HG02973 (cell line): ENCODE measurements at regions not wholly inside any gene's neighbourhood (a gene's known extent, or its start where the extent isn't known, plus 50 kb on each side); places are given as distances from the start of the nearest gene placed in this dataset.
"Not testable (repeated sequence)": the region's sequence is repeated elsewhere in the genome, so short reads cannot be mapped to it uniquely, and the experiment has no call there.

Experiments
- ATAC-seq: cut with Tn5 transposase; IDR thresholded peaks from one replicate; pipeline ENCODE4 v1.9.1; 2021; ENCODE audit warnings: moderate library complexity; ENCODE audit not compliant: unreplicated experiment

DNA sequence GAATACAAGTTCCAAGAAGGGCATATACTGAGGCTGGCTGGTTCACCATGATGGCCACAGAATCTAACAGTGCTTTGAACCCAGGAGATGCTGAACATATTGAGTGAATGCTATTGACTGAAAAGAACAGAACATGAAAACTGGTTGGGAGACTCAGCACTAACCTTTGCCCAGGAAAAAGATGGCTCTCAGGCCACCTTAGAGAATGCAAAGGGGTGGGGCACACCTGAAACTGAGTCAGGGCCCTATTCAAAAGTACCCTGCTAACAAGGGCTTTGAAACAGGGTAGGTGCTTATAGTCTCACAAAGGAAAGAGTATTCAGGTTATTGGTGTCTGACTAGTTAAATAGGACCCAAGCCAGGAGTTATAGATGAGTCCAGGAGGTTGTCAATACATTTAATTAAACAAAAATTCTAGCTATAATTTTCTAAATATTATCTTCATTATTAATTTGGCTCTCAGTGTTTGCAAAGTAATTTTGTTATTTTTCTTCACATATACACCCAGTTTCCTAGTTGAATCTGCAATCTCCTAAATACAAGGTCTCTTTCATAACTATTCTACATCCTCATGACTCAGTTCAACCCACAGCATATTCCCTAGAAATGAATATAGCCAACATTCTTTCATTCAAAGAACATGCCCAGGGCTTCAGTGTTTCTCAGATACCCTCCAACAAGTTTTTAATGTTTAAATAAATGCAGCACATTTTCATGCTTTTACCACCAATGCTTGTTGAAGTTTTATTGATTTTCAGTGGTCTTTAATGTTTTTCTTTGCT lies 144.2 kb upstream of the RAPGEF2 start:
- no peak for ATAC-seq

DNA sequence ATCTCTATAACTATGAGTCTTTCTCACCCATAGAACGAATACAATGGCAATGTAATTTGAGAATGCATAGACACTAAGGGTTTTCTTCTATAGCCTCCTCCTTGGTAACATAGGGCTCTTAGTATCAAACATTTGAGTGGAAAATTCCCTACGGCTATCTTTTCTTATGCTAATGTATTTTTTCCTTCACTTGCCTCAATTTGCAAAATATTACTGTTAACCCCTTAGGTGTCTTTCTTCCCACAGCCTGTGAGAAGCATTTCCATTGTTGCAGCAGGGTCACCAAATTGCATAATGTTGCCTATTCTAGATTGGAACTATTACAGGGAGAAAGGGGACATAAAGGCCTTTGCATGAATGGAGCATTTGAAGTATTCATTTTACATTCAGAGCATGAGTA lies 140.5 kb upstream of the RAPGEF2 start:
- no peak for ATAC-seq

DNA sequence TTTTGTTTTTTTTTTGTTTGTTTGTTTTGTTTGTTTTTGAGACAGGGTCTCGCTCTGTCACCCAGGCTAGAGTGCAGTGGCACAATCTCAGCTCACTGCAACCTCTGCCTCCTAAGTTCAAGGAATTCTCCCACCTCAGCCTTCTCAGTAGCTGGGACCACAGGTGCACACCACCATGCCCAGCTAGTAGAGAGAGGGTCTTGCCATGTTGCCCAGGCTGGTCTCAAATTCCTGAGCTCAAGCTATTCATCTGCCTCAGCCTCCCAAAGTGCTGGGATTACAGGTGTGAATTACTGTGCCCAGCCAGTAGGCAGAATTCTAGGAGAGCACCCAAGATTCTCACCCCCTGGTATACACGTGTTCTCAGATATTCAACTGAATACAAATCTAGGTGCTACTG lies 139.6 kb upstream of the RAPGEF2 start:
- ATAC-seq: not testable (repeated sequence)

DNA sequence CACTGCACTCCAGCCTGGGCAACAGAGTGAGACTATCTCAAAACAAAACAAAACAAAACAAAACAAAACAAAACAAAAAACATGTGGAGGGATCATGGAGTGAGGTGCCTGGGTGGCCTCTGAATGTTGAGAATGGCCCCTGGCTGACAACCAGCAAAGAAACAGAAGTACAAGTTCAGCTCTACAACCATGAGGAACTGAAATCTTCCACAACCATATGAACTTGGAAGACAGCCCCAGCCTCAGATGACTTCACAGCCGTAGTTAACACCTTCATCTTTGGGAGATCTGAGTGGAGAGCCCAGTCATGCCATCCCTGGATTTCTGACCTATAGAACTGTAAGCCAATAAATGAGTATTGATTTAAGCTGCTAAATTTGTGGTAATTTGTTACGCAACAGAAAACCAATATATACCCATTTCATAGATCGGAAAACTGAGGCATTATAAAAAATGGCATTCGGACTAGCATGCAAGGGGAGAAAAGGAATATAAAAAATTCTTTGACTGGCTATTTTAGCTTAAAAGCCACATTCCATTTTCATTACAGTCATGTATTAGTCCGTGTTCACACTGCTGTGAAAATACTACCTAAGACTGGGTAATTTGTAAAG lies 138.7 kb upstream of the RAPGEF2 start:
- no peak for ATAC-seq

DNA sequence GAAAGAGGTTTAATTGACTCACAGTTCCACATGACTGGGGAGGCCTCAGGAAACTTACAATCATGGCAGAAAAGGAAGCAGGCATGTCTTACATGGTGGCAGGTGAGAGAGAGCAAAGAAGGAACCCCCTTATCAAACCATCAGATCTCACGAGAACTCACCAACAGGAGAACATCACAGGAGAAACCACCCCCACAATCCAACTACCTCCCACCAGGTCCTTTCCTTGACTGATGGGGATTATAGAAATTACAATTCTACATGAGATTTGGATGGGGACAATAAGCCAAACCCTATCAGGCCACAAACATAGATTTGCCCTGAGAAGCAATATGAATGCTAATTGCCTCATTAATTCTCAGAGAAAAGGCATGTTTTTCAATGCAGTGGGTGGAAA lies 138.2 kb upstream of the RAPGEF2 start:
- no peak for ATAC-seq

DNA sequence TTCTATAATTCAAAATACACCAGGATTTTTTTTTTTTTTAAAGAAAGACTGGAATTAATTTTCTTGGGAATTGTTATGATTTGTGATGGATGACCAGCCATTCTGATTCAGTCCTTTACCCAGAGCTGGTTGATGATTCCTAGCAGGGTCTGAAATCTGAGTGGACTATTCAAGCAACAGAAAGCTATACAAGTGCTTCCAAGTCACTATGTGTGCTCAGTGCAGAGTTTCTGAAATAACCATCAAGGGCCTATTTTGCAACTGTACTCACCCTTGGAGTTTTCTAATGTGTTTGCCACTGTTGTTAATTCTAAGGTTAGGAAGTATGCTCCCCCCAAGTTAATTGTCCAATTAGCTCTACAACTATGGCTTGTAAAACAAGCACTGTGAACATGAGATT lies 137.7 kb upstream of the RAPGEF2 start:
- no peak for ATAC-seq

DNA sequence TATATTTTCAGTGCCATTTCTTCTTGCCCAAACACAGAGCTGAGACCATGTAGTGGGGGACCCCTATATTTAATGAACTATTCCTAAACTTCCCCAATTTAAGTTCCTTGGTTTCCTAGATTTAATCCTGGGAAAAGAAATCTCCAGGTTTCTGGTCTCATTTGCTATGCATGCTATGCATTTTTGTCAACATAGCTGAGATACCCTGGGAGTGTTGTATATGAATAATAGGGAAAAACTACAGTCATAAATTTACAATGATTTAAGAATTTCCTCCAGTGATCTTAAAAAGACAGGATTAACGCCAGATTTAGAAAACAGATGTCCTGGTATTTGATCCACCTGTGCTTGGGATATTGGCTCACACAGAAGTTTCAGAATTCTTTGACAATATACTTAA lies 136.8 kb upstream of the RAPGEF2 start:
- ATAC-seq: no peak

DNA sequence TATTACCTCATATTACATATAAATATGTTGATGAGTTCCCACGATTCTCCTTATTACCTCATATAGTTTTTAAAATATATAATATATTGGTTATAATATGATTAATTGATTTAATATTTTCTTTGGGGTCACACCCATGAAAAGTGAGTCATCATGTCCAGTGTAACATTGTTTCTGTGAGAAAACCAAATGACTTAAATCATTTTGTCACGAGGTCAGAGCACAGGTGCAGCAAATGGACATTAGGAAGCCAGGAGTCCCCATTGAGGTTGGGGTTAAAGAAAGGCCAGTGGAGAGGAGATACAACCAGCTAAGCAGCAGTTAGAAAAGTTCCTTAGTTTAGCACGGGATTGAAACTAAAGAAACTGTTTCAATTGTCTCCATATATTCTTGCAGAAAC lies 133.9 kb upstream of the RAPGEF2 start:
- ATAC-seq: no peak

DNA sequence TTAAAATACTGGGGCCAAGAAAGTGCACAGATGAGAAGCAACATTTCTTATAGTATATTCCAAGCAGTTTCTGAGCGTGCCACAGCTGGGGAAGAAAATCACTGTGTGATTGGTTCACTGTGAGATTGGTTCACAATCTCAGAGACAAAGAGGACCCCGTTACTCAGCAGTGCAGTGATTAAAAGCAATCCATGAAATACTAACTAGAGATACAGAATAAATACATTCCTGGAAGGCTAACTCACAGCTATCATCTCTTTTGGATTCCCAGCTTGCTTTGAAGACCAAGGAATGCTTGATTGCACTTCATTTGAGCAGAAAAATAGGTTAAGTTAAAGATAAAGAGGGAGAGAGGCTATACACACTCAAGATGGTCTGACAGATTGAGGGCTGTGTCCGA lies 132.1 kb upstream of the RAPGEF2 start:
- ATAC-seq: no peak

DNA sequence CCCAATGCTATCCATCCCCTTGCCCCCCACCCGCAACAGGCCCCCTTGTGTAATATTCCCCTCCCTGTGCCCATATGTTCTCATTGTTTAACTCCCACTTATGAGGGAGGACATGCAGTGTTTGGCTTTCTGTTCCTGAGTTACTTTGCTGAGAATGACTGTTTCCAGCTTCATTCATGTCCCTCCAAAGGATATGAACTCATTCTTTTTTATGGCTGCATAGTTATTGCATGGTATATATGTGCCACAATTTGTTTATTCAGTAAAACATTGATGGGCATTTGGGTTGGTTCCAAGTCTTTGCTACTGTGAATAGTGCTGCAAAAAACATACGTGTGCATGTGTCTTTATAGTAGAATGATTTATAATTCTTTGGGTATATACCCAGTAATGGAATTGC lies 128.4 kb upstream of the RAPGEF2 start:
- ATAC-seq: not testable (repeated sequence)

DNA sequence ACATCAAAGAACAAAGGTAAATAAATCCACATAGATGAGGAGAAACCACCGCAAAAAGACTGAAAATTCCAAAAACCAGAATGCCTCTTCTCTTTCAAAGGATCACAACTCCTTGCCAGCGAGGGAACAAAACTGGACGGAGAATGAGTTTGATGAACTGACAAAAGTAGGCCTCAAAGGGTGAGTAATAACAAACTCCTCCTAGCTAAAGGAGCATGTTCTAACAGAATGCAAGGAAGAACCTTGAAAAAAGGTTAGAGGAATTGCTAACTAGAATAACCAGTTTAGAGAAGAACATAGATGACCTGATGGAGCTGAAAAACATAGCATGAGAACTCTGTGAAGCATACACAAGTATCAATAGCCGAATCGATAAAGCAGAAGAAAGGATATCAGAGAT lies 122.2 kb upstream of the RAPGEF2 start:
- not testable (repeated sequence) for ATAC-seq

DNA sequence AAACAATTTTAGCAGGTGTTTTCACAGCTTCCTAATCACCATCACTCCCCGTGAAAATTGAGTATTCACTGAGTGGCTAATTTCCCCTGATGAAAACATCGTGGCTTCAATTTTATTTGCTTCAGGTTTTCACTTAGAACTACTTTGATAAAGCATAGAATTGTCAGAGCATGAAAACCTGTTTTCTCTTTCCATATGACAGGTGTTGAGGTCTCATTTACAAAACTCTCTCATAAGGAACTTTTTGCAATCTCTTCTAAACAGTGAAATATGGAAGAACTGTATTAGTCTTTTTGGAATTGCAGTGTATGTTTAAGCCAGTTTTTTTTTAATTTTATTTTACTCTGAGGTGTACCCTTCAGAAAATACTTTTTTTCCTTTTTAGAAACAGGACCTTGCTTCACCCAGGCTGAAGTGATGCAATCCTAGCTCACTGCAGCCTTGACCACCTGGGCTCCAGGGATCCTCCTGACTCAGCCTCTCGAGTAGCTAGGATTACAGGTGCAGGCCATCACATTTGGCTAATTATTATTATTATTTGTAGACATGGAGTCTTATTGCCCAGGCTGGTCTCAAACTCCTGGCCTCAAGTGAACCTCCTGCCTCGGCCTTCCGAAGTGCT lies 111.2 kb upstream of the RAPGEF2 start:
- no peak for ATAC-seq

DNA sequence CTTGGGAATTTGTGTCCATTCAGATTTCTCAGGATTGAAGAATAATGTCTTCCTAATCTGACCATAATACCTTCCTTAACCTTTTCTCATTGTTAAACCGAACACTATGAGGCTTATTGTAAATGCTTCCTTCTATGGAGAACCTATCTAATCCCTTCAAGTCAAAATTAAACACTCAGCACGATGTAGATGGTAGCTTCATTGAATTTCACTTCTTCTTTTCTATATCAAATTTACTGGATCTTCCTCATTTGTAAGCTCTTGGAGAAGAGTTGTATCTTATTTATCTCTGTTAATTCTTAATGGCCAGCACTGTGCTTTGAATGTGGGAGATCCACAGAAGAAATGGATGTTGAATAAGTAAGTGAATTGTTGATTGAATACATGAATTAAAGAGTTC lies 109.0 kb upstream of the RAPGEF2 start:
- no peak for ATAC-seq

DNA sequence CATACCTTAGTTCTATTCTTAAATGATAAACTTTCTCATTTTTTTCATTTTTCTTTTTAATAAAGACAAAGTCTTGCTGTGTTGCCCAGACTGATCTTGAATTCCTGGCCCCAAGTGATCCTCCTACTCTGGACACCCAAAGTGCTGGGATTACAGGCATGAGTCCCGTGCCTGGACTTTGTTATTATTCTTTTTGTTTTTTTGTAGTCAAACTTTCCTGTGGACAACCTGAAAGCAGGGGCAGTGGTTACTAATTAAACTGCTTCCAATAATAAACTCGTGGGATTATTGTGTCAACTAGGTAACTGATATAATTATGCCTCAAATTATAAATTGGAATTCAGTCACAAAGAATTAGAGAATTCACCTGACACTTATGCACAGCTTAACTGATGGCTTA lies 107.8 kb upstream of the RAPGEF2 start:
- ATAC-seq: no peak

DNA sequence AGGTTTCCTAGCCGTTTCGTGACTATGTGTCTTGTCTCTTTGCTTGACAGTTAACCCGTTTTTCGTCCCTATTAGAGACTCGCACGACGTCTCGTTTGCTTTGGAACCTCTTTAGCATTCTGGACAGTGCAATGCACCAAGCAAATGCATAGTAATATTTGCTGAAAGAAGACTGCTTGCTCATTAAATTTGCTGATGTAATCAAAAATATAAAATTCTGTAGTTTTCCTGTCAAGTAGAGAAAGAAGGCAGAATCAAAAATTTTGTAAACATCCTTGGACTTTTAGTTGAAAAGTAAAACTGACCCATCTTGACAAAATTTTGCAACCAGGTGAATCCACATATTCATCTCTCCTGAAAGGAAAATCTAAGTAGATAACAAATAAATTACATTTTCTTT lies 106.9 kb upstream of the RAPGEF2 start:
- ATAC-seq: no peak

DNA sequence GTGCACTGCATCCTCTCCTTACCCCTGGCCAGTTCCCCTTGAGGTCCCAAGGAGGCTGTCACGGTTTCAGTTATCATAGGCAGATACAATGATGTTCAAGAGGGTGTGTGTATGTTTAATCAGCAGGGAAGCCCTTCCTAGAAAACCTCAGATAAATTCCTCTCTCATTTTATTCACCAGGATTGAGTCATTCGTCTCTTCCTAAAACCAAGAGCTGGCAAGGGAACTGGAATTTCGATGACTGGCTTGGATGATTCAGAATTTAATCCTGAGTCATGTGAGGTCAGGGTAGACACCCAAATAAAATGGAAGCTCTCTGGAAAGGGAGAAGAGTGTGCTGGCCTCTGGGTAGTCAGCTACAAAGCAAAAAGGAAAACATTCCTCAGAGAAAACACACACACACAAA lies 106.2 kb upstream of the RAPGEF2 start:
- ATAC-seq: no peak

DNA sequence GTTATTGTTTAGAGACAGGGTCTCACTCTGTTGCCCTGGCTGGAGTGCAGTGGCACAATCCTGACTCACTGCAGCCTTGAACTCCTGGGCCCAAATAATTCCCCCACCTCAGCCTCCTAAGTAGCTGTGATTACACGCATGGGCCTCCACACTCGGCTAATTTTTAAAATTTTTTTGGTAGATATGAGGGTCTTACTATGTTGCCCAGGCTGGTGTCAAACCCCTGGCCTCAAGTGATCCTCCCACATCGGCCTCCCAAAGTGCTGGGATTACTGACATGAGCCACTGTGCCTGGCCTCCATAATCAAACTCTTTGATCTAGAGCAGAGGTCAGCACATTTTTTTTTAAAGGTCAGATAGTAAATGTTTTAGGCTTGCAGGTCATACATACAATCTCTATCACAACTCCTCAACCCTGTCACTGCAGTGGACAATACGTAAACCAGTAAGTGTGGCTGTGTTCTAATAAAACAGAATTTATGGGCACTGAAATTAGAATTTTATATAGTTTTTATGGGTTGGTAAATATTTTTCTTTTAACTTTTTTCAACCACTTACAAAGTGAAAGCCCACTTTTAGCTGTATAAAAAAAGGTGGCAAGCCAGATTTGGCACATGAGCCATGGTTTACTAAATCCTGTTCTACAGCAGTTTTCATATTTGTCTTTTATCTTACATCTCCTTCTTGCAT lies 105.1 kb upstream of the RAPGEF2 start:
- ATAC-seq: no peak

DNA sequence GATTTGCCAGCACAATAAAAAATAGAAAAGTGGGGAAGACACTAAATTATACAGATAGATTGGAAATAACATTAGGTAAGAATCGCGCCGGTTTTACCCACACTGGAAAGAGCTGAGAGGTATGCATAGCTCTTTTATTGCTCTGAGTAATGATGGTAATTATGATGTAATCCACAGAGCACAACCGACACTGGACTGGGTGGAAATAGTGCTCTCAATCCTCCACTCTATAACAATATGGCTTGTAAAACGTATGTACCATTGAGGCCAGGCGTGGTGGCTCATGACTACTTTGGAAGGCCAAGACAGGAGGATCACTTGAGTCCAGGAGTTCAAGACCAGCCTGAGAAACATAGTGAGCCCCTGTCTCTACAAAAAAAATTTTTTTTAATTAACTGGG lies 104.3 kb upstream of the RAPGEF2 start:
- no peak for ATAC-seq

DNA sequence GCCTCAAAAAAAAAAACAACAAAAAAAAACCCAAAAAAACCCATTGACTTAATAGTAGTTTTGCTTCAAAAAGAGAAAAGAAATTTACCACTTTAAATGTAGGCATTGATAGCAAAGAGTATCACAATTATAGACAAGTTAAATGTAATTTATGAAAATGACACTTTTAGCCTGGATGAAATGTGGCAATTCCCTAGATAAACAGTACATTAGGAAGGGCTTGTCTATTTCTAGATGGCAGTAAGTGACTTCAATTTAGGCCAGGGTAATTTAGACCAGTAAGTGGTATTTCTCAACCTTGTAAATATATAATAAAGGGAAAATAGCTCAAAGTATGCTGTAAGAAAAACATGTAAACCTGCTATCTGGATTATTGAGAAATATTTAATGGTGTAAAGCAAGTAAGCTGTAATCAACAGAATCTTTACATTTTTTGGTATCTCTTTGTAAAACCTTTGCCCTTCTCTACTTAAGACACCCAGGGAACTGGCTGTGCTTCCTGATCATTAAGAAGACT lies 103.7 kb upstream of the RAPGEF2 start:
- ATAC-seq: no peak

DNA sequence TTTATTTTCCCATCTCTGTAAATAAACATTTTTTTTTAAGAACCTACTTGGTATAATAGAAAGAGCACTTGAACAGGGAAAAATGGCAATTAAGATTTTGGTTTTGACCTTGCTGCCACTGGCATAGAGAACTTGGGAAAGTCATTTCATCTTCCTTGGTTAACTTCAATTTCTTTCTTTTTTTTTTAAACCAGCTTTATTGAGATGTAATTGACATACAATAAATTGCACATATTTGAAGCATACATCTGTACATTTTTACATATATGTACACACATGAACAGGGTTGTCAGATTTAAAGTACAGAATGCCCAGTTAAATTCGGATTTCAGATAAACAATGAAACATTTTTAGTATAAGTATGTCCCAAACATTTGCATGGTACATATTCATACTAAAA lies 103.0 kb upstream of the RAPGEF2 start:
- no peak for ATAC-seq

DNA sequence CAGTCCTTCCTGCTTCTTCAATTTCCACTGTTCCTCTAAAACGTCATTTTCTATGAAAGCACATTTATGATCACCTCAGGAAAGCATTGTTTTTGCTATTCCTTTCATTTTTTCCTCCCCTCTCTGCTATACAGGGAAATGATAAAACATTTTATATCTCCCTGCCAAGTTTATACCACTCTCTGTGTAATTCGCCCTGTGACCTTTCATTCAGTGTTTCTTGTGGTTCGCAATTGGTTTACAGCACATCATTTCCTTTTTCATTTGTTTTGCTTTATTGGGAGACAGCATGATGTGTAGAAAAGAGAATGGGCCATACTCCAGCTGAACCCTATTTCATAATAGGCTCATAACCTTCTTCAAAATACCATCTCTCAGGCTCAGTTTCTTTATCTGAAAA lies 99.9 kb upstream of the RAPGEF2 start:
- no peak for ATAC-seq
